ENCODE measurements at regions not wholly inside any gene's neighbourhood (a gene's known extent, or its start where the extent isn't known, plus 50 kb on each side); places are given as distances from the start of the nearest gene placed in this dataset.
"Not testable (repeated sequence)": the region's sequence is repeated elsewhere in the genome, so short reads cannot be mapped to it uniquely, and the experiment has no call there.

GRCh38 chr7:149995369-149996026 lies 121.7 kb downstream of the ATP6V0E2 start:
- DNase-seq, result not testable (repeated sequence)

DNA sequence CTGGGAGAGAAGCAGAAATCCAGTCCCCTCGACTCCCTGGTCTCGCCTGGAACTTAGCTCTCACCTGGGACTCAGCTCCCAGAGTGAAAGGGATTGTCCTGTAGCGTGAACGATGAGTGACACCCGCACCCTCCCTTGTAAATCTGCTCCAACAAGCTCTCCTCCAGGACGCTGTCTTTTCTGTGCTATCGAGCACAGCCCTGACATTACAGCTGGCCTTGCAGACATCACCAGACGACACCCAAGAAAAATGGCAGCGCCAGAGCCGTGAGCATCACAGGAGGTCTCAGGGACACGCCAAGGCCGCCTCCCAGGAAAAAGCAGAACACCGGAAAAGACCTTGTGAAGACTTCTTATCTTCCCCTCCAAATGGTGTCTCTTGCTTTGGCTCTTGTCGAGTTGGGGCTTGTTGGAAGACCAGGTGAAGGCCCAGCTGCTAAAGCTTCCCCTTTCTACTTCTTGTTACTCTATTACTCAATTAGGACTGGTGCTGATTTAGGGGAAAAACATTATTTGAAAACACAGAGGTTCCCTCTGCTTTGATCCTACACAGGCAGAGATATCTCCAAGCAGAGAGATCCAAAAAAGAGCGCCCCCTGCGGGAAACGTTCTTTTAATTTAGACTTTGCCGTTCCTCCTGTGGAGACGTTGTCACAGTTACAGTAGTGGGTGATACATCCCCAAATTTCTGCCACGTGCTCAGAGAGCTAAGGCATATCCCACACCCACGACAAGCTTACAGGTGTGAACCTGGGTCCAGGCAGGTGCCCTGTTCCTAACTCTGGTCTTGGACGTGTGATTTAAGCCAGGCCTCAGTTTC lies 127.2 kb downstream of the ATP6V0E2 start:
- not testable (repeated sequence) for DNase-seq

DNA sequence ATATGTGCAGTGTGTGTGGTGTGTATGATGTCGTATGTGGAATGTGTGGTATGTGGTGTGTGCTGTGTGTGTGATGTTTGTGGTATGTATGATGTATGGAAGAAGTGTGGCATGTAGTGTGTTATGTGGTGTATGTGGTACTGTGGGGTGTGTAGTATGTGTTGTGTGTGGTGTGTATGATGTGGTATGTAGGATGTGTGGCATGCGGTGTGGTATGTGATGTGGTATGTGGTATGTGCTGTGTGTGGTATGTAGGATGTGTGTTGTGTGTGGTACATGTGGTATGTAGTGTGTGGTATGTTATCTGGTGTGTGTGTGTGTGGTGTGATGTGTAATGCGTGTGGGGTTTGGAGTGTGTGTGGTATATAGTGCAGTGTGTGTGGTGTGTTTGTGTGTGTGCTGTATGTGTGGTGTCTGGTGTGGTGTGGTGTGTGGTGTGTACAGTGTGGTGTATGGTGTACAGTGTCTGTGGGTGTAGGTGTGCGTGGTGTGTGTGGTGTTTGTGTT lies 129.6 kb downstream of the ATP6V0E2 start:
- no peak for DNase-seq

- DNase-seq, result not testable (repeated sequence)
Measured at GRCh38 chr7:150003973-150004372, 130.2 kb downstream of the ATP6V0E2 start.

DNA sequence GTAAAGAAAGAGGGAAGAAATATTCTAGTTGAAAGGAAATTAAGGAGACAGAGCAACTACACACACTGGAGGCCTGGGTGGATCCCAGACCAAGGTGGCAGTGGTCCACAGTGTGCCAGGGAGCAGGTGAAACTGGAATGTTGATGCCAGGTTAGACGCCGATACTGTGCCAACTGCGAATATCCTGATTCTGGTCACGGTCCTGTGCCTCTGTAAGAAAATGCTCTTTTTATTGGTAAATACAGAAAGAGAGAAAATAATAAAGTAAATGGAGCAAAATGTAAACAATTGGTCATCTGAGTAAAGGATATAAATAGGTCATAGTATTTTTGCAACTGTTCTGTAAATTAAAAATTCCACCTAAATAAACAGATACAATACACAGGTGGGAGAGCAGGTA lies 131.1 kb downstream of the ATP6V0E2 start:
- not testable (repeated sequence) for DNase-seq

GRCh38 chr7:150009620-150010303 lies 136.0 kb downstream of the ATP6V0E2 start:
- not testable (repeated sequence) for DNase-seq

DNA sequence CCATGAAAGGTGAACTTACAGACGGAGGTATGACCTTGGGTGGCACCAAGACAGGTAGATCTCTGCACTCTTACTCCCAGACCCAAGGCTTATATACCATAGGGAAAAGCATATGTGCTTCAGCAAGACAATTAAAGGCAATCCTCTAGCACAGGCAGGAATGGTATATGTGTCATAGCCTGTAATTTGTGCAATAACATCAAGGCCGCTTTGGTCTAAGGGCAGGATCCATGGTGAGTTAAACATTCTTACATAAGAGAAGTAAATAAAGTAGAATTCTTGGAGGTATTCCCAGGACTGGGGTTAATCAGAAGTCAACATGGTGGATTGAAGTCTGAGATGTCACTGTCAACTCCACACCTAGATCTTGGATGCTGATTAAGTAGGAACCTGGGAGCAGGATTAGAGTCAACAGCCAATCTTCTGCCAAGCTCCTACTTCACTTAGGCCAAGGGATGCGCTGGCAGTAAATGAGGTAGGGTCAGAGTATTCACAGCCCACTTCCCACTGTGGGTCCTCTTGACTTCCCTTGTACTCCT lies 143.0 kb downstream of the ATP6V0E2 start:
- DNase-seq, result not testable (repeated sequence)

- not testable (repeated sequence) for DNase-seq
Measured at GRCh38 chr7:150020210-150020609, 146.4 kb downstream of the ATP6V0E2 start.

- DNase-seq, result not testable (repeated sequence)
Measured at GRCh38 chr7:150024550-150025490, 151.1 kb downstream of the ATP6V0E2 start.

GRCh38 chr7:150025802-150026201 lies 152.0 kb downstream of the ATP6V0E2 start:
- DNase-seq, result not testable (repeated sequence)

DNA sequence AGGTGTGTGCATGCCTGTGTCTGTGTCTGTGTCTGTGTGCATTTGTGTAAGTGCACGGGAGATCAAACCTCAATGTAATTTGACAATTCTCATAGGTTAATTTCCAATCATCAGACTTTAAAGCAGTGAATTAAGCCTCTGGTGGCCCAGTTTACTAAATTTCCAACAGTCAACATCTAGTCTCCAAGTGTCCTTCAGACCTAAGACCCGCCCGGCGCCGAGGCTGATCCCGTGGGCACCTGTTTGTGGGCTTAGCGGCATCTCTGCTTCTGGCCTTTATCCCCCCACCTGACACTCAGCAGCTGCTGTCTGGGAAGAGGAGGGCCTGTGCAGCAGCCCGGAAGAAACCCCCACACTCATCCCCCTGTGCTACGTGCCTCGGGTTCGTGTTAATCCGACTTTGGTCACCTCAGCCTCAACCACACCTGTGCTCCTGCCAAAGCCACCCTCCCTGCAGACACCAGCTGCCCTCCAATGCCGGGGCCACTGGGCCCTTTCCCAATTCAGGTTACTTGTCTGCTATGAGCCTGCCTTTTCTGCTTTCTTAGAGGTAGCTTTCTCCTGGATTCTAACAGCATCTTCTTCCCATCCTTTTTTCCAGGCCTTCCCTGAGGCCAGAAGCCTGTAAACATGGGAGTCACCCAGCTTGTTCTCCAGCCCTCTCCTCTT lies 154.7 kb downstream of the ATP6V0E2 start:
- DNase-seq, result not testable (repeated sequence)

DNA sequence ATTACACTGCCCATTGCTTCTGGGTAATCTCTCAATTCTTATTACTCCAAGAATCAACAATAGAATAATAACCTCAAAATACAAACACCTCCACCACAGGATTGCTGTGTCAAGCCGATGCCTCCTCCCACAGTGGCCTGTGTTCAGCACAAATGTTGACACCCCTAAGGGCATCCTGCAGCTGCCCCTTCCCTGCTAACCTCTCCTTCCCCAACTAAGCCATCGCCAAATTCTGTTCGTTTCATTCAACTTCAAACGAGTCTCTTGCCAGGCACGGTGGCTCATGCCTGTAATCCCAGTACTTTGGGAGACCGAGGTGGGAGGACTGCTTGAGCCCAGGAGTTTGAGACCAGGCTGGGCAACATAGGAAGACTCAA lies 155.2 kb downstream of the ATP6V0E2 start:
- DNase-seq, result not testable (repeated sequence)

DNA sequence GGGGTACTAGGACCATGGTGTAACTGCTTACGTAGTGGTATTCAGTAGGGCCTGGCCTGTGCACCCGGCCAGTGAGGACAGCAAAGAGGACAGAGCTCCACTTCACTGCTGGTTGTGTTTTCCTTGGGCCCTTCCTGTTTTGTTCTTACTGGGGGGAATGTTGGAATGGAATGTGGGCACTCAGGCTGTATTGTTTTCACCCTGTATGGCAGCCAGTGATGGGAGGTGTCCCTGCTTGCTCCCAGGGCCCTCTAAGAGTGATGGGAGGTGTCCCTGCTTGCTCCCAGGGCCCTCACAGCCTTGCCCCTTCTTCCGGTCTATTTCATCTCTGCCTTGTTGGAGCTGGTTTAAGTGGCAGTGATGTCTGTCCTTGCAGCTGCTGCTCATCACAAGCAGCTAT lies 158.0 kb downstream of the ATP6V0E2 start:
- DNase-seq, result not testable (repeated sequence)

GRCh38 chr7:150033711-150034110 lies 159.9 kb downstream of the ATP6V0E2 start:
- not testable (repeated sequence) for DNase-seq

DNA sequence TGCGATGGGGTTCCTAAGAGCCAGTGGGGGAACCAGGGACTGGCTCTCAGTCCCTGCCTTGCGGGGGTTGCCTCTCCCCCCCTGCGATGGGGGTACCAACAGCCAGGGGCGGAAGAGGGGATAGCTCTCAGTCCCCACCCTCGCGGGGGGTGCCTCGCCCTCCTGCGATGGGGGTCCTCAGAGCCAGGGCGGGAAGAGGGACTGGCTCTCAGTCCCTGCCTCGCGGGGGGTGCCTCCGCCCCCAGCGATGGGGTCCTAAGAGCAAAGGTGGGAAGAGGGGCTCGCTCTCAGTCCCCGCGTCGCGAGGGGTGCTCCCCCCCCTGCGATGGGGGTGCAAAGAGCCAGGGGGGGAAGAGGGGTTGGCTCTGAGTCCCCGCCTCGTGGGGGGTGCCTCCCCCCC lies 162.0 kb downstream of the ATP6V0E2 start:
- not testable (repeated sequence) for DNase-seq

- not testable (repeated sequence) for DNase-seq
Measured at GRCh38 chr7:150039061-150039460, 165.3 kb downstream of the ATP6V0E2 start.

DNA sequence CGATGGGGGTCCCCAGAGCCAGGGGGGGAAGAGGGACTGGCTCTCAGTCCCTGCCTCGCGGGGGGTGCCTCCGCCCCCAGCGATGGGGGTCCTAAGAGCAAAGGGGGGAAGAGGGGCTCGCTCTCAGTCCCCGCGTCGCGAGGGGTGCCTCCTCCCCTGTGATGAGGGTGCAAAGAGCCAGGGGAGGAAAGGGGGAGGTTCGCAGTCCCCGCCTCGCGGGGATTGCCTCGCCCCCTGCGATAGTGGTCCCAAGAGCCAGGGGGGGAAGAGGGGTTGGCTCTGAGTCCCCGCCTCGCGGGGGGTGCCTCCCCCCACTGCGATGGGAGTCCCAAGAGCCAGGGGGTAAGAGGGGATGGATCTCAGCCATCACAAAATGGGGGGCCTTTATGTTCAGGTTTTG lies 168.5 kb downstream of the ATP6V0E2 start:
- not testable (repeated sequence) for DNase-seq

DNA sequence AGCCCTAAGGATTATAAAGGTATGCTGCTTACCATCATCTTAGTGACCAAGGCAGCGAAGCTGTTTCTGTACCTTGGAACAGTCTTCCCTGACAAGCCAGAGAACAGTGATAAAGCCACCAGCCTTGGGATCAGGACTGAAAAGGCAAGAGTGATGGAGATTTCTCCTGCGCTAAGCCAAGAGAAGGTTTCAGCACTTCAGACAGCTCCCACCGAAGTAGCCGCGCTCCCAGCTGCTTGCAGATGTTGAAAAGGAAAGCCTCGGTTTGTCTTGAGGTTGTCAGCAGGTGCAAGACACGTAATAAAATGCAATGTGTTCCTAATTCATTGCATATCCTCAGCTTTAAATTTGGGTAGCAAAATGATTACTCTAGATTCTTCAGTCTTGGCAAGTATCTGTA lies 171.0 kb downstream of the ATP6V0E2 start:
- peak; percentile 40 for DNase-seq

DNA sequence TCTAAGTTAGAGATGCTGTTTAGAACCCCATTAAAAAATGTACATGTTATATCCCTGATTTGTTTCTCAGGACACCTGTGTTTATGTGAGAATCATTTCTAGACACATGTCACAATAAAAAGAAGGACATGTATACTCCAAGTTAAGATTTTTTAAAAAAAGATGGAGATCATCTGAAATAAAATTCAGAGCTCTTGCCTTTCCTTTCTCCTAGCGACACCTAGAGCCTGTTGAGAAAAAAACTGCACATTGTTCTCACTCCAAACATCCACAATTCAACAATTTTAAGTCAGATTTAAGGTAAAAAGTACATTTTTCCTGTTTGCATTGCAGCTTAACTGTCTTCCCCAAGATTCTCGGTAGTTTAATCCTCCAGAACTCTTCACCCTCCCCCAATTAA lies 171.8 kb downstream of the ATP6V0E2 start:
- not testable (repeated sequence) for DNase-seq

DNA sequence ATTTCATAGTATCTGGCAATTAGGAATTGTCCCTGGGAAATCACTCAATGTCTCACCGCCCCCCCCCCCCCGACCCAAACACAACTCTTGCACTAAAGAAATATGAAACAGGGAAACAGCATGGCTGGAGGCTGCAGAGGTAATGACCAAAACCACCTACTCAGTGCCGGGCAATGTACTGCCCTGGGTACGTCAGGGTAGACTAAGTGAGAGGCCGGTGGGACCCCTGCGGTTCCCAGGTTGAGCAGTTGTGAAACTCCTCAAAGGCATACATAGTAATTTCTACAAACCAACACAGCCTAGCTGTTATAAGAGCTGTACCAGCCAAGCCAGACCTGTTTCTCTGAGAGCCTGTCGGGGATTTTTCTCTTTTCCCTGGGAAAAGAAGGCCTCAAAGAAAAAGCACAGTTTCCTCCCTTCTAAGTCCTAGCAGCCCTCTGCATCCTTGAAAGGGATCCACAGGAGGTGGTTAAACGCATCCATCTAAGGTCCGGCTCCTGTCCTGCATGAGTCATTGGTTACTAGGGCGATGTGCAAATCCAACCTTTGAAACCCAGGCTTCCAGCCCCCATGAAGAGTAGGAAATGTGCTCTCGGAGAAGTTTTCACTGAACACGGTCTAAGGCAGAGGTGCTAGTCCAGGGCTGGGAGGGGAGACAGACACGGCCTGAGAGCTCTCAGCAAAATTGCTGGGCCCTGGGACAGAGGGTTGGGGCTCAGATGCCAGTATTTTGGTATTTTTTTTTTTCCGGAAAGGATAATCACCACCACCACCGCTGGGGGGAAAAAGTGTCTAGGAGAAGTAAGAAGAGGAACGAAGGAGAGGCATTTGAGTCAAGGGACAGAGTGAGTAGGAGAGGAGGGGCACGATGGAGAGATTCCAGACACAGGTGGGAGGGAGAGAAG lies 172.8 kb downstream of the ATP6V0E2 start:
- not testable (repeated sequence) for DNase-seq
